ENCODE measurements at regions not wholly inside any gene's neighbourhood (a gene's known extent, or its start where the extent isn't known, plus 50 kb on each side); places are given as distances from the start of the nearest gene placed in this dataset.

DNA sequence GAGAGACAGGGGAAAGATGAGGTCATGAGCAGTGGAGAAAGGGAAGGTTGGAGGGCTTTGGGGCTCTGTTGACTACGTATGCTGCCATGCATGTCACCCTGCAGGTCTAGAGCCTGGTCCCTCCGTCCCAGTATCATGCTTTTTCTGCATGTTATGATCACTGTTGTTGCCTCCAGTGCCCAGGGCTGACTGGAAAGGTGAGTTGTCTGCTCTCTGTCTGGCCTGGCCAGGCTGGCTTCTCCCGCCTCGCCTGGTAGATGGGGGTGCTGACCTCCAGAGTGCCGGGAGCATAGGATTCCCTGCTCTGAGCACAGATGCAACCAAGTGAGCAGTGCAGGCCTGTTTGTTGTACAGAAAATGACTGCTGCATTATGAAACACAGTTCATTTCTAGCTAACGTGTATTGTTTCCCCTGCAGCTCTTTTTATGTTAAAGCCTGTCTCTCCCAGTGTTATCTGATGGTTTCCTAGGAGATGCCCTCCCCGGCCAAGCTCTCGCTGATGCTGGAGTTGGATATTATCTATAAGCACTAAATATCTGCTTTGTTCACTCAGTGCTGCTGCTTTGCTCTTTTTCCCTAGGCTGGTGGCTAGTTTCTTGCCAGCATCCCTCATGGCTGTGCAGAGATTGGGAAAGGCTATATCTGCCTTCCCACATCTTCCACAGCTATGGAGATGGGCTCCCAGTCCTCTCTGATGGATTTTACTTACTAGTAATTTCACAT is 158.2 kb downstream of the TDRD15 start:
- no peak for DNase-seq (ENCODE audit: low read depth in 2 of 2)

DNA sequence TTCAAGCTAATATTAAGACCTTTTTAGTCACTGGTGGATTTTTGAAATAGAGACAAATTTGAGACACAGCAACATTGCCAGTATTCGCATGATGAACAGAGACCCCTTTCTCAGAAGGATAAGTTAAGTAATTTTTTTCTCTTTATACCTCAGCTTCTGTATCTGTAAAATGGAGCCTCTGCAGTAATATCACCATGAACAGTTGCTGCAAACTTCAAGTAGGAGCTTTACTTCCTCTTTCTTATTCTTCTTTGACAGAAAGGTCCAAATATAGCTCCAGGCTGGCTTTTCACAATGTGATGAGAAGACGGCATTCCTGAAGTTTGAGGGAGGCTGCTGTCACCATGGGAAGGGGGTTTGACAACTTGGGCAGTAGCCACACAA is 158.7 kb downstream of the TDRD15 start:
- no peak for DNase-seq (ENCODE audit: low read depth in 2 of 2)

DNA sequence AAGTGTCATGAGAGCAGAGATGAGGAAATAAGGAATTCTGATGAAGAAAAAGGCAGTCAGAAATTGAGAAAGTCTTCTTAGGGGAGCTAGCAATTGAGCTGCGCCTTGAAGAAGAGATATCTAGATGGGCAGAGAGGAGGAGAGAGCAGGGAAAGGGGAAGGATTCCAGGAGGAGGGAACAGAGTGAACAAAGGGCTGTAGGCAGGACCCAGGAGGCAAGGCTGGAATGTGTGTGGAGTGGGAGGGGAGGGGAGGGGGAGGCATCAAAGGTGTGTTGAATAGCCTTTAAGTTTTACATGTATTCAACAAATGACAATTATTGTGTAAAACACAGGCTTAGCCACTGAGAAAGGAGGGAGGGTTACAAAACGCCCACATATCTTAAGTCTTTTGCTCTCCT is 164.5 kb downstream of the TDRD15 start:
- no peak for DNase-seq (ENCODE audit: low read depth in 2 of 2)

DNA sequence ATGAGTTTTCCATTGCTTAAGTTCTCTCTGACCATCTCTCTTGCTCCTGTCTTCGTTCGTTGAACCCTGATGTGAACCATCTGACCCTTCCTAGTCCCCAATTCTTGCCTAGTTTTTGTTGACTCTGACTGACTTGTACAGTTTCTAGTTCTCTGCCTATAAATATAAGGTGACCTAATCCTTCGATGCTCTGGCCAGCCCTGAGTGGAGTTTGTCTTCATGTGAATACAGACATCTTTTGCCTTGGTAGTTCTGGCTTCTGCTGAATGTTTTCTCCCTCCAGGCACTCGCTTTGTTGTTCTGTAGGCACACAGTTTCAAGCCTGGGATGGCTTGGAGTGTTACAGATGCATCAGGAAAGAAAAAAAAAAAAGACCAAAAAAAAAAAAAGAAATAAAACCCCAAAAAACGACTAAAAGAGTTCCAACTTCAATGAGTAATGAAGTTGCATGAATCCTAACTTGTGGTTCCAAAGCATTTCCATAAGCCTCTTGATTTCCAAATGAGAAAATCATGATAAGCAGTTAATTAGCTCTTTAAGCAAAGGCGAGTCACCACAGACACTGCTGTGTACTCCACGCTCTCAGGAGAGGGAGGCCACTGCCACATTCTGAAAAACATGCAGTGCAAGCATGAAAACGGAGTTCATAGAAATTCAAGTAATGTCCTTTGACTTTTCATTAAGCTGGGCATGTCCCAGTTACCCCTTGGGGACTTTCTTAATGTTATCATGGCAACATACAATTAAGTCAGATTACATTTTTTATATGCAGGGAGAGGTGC is 165.2 kb downstream of the TDRD15 start:
- no peak for DNase-seq (ENCODE audit: low read depth in 2 of 2)

DNA sequence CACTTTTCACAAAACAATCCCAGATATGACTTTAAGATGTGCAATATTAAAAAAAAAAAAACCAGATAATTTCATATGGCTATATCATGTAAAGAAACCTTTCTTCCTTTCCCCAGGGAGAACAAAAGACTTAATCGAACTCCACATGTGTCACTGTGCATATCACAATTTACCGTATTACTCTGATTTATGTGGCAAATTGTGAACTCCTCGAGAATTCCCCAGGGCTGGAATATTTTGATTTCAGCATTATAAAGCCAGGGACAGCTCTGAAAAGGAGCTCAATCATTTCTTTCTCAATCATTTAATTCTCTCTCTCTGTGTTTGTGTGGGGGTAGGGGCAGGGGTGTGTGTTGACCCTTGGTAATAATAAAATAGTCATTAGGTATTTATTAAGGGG is 165.8 kb downstream of the TDRD15 start:
- DNase-seq (ENCODE audit: low read depth in 2 of 2): no peak

DNA sequence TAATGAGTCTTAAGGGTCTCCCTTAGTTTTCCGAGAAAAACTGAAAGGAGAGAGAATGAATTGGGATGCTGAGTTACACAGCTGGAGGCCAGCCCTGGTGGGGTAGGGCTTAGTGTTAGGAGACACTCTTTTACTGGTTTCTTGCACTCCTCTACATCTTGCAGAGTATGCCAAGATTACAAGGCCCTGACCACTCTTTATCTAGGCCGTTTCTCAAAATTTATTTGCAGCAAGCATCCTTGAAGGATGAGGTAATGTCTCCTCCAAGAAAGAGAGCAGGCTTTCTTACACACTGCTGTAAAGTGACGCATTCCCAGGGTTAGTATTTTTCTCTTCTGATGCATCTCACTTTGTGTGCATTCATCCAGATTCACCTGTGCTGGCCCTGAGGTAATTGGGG is 166.2 kb downstream of the TDRD15 start:
- DNase-seq (ENCODE audit: low read depth in 2 of 2): no peak

DNA sequence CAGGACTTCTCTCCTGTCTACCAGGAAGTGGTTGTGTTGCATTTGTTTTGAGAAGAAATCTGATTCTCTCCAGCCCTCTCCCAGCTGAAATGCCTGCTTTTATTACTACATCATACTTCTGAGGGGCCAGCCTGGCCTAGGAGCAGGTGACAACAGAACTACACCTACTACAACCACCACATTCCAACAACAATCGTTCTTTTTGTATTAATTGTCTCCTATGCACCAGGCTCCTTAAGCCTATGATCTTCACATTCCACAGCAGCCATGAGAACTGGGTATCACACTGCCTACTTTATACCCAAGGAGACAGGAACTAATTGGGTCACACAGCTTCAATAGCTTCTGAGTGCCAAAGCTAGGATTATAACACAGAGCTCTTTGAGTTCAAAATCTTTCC is 167.7 kb downstream of the TDRD15 start:
- no peak for DNase-seq (ENCODE audit: low read depth in 2 of 2)

DNA sequence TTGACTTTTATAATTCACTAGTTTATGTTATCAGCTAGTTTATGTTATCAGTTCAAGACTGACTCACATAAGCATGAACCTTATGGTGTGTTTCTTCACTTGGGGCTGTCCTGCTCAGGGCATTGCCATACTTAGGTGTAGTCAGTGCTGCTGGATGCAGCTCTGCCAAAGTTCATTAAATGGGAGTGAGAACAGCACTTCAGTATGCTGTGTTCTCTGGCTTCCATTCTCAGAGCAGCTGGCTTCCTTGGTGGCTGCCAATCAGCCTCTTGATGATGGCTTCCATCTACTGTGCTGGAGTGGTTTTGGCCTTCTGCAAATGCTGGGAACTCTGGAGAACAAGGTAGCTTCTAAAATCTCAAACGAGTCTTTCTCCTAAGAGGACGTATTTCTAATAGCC is 170.7 kb downstream of the TDRD15 start:
- DNase-seq (ENCODE audit: low read depth in 2 of 2): no peak

DNA sequence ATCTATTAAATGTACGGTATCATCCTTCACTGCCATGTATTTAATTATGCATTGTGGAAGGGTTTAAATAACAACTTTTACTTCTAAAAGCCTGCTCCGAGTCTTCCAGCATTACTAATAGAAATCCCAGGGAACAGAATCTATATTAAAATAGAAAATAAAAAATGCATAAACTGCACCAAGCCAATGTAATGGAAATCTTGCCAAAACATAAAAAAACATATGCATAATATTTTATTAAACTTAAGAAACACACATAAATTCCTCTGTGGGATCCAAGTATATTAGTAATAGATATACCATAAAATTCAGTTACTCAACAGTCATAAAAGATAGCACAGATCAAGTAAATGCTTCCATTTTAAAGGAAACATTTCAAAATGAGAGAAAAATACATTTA is 175.6 kb downstream of the TDRD15 start:
- DNase-seq (ENCODE audit: low read depth in 2 of 2): no peak

DNA sequence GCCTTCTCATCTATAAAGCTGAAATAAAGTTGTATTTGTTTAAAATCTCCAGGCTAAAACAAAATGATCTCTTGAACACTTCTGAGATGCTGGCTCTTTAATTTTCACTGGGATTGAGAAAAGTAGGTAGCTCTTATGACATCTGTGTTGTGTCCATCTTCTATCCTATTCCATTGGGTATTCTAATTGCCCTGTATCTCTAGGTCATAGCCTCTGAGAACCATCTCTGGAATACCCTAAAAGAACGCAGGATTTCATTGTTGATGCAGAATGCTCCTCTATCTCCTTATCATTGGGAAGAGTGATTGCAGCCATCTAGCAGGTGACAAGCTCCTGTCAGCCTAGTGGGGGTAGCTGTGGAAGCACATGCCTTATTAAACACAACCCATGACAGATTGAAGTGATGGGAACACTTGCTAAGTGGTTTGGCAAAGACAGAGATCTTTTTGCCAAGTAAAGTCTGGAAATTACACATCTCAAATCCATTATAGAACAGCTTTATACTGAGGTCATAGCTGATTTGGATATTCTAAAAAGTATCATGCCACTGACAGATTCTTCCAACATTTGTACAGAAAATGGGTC is 178.2 kb downstream of the TDRD15 start:
- no peak for DNase-seq (ENCODE audit: low read depth in 2 of 2)

DNA sequence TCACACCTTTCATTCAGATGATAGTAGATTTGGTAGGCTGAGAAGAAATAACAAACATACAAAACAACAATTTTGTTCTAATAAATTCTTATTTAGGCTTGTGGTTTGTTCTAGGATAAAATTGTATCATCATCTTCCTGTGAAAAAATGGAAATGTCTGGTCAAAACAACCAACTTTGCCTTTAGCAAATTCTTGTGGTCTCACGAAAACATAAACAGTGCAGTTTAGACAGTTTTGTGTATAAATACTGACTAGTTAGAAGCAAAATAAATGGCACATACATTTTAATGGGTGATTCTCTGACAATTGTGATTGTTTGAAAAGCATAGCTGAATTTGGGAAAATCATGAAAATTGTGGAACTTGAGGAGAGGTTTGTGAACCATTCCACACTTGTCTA is 180.1 kb downstream of the TDRD15 start:
- no peak for DNase-seq (ENCODE audit: low read depth in 2 of 2)

DNA sequence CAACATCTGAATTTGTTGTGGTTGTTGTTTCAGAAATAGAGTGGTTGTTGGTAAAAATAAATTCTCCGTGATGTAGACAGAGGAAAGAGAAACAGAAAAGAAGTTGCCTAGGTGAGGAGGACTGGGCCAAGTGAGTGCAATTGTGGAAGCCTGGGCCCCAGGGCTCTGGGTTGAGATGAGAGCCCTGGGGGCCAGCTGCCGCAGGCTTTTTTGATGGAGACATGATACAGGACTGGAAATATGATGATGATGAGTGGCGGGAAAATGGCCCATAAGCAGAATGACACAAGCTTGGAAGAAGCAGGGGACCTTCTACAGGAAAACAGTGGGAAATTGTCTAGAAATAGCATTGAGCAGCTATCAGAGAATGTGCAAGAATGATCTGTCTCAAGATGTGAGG is 181.8 kb downstream of the TDRD15 start:
- DNase-seq (ENCODE audit: low read depth in 2 of 2): no peak

DNA sequence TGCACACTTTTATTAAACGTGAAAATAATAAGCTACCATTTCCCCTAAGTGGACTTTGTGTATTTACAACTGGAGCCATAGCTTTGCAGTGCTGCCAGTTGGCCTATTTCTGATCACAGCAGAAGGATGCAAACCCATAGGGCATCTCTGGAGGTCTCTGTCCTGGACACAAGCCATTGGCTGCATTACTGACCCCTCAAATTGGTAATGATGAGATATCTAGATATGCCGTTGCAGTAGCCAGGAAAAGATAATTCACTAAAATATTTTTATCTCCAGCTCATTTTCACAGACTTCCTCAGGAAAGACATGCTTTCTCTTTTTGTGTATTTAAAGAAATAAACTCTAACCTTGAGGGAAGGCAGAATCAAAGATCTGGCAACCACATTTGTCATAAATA is 182.5 kb downstream of the TDRD15 start:
- no peak for DNase-seq (ENCODE audit: low read depth in 2 of 2)

DNA sequence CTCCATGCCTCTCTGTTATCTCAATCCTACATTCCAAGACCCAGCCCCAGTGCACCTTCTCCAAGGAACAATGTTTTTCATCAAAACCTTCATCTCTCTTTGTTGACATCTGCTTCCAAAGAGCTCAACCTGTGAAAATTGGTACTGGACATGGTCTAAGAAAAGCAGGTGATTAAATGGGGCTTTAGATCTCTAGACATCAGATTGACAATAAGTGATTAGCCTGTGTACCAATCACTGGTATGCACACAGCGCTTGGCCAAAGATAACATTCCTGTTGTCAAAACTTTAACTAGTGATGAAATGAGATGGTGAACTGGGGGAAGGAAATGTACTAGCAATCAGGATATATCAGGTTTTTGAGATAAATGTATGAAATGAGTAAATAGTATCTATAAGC is 183.3 kb downstream of the TDRD15 start:
- no peak for DNase-seq (ENCODE audit: low read depth in 2 of 2)

DNA sequence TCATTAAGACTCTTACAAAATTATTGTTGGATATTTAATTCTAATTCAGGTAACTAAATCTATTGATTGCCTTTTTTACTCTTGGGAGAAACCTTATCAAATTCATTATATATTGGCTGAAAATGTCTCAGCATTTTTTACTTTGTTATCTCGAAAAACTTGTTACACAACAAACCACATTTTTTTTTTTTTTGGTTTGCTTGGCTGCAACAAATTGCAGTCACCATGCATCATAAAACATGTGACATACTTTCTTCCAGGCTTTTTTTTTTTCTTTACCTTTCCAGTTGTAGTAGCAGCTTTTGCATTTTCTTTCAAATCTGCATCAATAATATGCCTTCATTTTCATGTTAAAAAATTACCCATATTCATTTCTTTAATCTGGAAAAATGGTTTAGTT is 186.7 kb downstream of the TDRD15 start:
- no peak for DNase-seq (ENCODE audit: low read depth in 2 of 2)

DNA sequence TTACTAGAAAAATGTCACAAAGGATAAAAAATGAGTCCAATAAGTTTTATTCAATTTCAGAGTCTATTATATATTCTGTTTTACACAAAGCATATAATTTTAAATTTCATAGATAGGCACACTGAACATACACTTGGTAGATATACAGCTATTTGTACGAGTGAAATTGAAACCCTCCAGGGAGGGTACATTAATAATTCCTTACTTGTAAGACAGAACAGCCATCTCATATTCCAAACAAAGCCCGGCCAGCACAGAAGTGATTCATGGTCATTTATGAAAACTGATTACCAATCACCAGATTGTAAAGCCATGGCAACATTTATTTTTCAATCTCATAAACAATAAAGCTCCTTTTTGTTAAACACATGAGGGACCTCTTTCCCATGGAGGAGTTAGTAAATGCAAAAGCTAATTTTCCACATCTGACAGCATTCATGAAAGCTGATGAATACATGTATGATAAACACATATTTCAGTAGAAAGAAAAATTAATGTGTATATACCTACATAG is 190.6 kb downstream of the TDRD15 start:
- DNase-seq (ENCODE audit: low read depth in 2 of 2): no peak

DNA sequence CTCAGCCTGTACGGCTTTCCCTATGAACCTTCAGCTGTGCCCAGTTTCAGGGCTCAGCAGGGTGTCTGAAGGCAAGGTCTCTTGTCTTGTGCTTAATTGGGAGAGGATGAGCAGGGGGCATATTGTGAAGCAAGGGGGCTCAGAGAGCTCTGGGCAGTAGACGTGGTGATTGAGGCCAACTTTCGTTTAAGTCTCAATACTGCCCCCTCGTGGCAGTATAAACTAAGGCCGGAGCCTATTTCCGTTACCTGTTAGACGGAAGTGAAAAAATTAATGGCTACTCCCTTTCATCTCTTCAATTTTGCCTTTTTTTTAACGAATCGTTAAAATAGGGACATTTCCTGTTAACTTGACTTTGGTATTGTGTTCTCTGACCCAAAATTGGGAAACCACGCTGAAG is 193.4 kb downstream of the TDRD15 start:
- no peak for DNase-seq (ENCODE audit: low read depth in 2 of 2)

DNA sequence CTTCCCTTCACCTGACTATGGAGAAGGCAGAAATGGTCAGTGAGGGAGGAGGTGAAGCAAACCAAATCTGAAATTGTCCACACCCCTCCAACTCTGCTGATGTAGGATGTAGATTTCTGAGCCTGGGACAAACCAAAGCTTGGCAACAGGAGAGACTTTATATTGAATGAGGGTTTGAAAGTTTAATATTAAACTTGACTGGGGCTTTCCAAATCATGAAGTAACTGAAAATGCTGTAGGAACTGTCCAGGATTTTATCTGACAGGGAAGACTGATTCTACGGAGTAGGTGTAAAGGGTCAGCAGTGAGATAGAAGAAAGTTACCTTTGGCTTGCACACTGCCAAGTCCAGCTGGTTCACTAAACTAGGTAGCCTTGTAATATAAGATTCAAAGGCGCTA is 194.5 kb downstream of the TDRD15 start:
- DNase-seq (ENCODE audit: low read depth in 2 of 2): no peak

DNA sequence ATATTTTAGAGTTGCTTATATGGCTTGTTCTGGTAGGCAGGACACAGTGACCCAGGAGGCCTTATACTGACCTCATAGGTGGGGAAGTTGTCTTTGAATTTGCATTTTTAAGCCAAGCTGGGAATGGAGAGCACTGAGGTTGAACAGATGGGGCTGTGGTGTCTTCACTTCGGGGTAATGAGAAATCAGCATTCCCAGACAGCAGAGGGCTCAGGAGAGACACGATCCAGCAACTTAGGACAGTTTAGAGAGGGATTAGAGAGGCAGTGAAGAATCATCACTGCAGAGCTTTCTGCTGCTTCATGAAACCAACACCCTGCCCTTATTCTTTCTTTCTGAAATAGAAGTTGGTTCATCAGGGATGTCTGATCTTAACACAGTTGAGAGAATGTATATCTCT is 202.4 kb downstream of the TDRD15 start:
- DNase-seq (ENCODE audit: low read depth in 2 of 2): no peak

DNA sequence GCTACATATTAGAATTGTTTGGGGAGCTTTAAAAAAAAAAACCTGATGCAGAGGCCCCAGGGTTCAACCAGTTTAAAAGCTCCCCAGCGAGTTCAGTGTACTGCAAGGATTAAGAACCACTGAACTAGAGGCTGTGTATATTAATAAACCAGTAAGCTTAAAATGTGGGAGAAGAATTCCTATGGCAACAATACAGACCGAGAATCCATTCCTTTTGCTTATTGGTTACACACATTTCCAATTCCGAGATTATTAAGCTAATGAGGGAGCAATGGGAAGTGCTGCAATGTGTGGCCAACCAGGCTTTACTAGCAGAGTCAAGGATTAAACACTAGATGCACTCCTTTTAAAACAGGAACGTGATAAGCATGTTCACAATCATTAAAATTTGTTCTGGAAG is 204.4 kb downstream of the TDRD15 start:
- DNase-seq (ENCODE audit: low read depth in 2 of 2): no peak

DNA sequence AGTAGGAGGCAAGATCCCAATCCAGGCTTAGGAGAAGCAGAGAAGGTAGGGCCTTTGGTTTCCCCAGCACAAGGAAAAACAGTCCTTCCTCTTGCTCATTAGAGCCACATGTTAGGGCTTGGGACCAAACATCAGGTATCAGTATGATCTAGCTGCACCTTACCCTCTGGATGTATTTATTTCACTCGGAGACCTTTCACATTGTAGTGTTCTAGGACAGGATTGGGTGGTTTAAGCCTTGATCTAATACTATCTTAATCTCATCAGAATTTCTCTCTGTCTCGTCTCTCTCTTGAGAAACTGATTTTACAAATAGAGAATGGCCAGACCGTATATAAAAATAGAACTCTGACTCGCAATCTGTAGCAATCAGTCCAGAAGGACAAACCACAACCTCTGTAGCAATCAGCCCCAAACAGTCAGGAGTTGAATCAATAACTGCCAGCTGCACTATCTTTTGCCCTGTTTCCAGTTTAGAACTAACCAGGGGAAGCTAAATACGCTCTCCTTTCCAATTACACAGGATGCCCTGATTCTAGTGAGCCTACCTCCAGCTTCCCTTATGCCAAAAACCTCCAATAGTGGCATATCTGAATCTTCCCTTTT is 207.1 kb downstream of the TDRD15 start:
- DNase-seq (ENCODE audit: low read depth in 2 of 2): no peak

DNA sequence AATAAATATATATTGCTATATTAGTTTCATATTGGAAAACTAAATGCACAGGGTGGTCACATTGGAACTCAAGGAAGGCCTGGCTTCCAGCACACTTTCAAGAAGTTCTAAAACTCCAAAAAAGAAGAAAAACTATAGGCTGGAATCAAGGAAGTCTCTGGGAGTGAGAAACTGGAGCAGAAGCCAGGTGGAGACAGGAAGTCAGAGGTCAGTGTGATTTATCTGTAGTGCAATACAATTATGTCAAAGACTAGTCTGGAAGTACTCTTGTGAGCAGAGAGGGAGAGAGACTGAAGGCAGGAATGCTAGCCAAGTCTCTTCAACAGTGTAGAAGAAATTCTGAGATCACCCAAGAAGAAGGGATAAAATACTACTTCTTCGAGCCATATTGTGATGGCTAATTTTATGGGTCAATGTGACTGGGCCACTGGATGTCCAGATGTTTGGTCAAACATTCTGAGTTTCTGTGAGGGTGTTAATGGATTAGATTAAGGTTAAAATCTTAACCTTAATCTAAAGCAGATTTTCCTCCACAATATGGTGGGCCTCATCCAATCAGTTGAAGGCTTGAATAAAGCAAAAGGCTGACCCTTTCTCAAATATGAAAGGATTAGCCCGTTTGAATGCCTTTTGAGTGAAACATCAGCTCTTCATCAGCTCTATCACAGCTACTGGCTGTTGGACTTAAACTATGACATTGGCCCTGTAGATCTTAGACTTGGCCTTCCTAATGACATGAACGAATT is 208.0 kb downstream of the TDRD15 start:
- no peak for DNase-seq (ENCODE audit: low read depth in 2 of 2)

Measured in stimulated activated CD8-positive, alpha-beta memory T cell treated with anti-CD3 and anti-CD28 coated beads, Interleukin-7, amount 100 ng/mL, for 4 hours (primary cell).